BE2C (cell line): ENCODE measurements at regions not wholly inside any gene's neighbourhood (a gene's known extent, or its start where the extent isn't known, plus 50 kb on each side); places are given as distances from the start of the nearest gene placed in this dataset.
"Not testable (repeated sequence)": the region's sequence is repeated elsewhere in the genome, so short reads cannot be mapped to it uniquely, and the experiment has no call there.

Experiments
- DNase-seq: peaks from one replicate; pipeline ENCODE4 v3.0.0-alpha.2; 2020
- H3K27me3 ChIP-seq: fragments of 250-450 bp; sonication (Bioruptor Pico); 2 replicates; pipeline ENCODE4 v1.5.1; 2020; ENCODE audit warnings: mild to moderate bottlenecking
- H3K36me3 ChIP-seq: fragments of 250-450 bp; sonication (Bioruptor Pico); 2 replicates; pipeline ENCODE4 v1.5.1; 2020; ENCODE audit warnings: mild to moderate bottlenecking
- H3K4me1 ChIP-seq: fragments of 250-450 bp; sonication (Bioruptor Pico); 2 replicates; pipeline ENCODE4 v1.5.1; 2020
- H3K4me3 ChIP-seq: 2 replicates; pipeline ENCODE4 v1.5.1; 2011; ENCODE audit warnings: low read depth, low read length
- H3K9me3 ChIP-seq: fragments of 250-450 bp; sonication (Bioruptor Pico); 2 replicates; pipeline ENCODE4 v1.5.1; 2020
- TF ChIP-seq, protein P1 (sequence below): IDR thresholded peaks from 2 replicates; pipeline ENCODE4 v1.5.1; 2012; ENCODE audit warnings: mild to moderate bottlenecking, low read depth, low read length

DNA sequence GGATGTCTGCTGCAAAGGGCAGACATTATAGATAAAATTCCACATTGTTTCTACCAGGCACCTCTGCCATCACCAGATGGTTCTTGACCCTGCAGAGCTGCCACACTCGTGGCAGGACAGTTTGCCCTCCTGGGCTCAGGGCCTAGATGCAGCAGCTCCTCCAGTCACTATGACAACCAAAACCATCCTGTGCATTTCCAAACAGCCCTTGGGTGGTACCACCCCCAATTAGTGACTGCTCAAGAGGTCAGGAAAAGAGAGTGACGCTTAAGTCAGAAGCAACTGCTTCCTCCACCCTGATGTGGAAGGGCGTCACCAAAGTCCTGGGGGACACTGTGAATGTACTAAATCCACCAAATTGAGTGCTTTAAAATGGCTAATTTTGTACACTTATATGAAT is 109.2 kb downstream of the C16orf95 start:
- Histone ChIP-seq H3K4me1 (no peaks in the 10 kb centered on the region), H3K27me3 (no peaks in the 10 kb centered on the region; the same call in 1 of the 2 replicates), H3K4me3 (no peak overlapping the region), H3K36me3 (no peaks in the 10 kb centered on the region), H3K9me3 (no peaks in the 10 kb centered on the region)
- no peak for DNase-seq
- TF ChIP-seq, protein P1, sequence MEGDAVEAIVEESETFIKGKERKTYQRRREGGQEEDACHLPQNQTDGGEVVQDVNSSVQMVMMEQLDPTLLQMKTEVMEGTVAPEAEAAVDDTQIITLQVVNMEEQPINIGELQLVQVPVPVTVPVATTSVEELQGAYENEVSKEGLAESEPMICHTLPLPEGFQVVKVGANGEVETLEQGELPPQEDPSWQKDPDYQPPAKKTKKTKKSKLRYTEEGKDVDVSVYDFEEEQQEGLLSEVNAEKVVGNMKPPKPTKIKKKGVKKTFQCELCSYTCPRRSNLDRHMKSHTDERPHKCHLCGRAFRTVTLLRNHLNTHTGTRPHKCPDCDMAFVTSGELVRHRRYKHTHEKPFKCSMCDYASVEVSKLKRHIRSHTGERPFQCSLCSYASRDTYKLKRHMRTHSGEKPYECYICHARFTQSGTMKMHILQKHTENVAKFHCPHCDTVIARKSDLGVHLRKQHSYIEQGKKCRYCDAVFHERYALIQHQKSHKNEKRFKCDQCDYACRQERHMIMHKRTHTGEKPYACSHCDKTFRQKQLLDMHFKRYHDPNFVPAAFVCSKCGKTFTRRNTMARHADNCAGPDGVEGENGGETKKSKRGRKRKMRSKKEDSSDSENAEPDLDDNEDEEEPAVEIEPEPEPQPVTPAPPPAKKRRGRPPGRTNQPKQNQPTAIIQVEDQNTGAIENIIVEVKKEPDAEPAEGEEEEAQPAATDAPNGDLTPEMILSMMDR: no peak

DNA sequence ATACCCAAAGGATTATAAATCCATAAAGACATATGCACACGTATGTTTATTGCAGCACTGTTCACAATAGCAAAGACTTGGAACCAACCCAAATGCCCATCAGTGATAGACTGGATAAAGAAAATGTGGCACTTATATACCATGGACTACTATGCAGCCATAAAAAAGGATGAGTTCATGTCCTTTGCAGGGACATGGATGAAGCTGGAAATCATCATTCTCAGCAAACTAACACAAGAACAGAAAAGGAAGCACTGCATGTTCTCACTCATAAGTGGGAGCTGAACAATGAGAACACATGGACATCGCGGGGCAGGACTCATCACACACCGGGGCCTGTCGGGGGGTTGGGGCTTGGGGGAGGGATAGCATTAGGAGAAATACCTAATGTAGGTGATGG is 108.2 kb downstream of the C16orf95 start:
- not testable (repeated sequence) for DNase-seq, H3K27me3 ChIP-seq, H3K4me1 ChIP-seq, H3K9me3 ChIP-seq, H3K36me3 ChIP-seq, H3K4me3 ChIP-seq

DNA sequence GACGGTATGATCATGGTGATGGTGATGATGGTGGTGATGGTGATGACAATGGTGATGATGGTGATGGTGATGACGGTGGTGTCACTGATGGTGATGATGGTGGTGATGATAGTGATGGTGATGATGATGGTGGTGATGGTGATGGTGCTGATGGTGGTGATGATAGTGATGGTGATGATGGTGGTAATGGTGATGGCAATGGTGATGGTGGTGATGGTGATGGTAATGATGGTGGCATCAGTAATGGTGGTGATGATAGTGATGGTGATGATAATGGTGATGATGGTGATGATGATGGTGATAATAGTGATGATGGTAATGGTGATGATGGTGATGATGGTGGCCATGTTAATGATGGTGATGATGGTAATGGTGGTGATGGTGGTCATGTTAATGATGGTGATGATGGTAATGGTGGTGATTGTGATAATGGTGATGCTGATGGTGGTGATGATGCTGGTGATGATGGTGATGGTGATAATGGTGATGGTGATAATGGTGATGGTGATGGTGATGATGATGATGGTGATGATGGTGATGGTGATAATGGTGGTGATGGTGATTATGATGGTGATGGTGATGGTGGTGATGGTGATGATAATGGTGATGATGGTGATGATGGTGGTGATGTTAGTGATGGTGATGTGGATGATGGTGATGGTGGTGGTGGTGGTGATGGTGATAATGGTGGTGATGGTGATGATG is 107.2 kb downstream of the C16orf95 start:
- no peaks in the 10 kb centered on the region for H3K27me3 ChIP-seq
- H3K4me3 ChIP-seq: no peak overlapping the region
- DNase-seq: no peak
- no peaks in the 10 kb centered on the region for H3K9me3 ChIP-seq
- TF ChIP-seq, protein P1: no peak
- H3K4me1 ChIP-seq: no peaks in the 10 kb centered on the region
- H3K36me3 ChIP-seq: no peaks in the 10 kb centered on the region

DNA sequence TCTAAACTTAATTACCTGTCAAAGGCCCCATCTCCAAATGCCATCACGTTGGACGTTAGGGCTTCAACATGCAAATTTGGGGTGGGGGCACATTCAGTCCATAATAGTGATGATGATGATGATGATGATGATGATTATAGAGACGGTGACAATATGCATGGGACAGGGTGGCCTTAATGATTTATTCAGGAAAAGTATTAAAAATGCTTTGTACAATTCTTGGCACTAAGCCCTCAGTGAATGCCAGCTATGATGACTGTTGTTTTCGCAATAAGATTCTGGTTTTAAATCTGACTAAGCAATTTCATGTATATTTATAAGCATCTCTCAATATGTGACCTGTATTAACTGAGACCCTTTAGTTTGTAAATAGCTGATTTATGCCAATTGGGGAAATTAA is 106.3 kb downstream of the C16orf95 start:
- TF ChIP-seq, protein P1: no peak
- no peaks in the 10 kb centered on the region for H3K9me3 ChIP-seq
- no peak for DNase-seq
- H3K36me3 ChIP-seq: no peaks in the 10 kb centered on the region
- no peaks in the 10 kb centered on the region for H3K4me1 ChIP-seq
- no peaks in the 10 kb centered on the region for H3K27me3 ChIP-seq
- H3K4me3 ChIP-seq: no peak overlapping the region

DNA sequence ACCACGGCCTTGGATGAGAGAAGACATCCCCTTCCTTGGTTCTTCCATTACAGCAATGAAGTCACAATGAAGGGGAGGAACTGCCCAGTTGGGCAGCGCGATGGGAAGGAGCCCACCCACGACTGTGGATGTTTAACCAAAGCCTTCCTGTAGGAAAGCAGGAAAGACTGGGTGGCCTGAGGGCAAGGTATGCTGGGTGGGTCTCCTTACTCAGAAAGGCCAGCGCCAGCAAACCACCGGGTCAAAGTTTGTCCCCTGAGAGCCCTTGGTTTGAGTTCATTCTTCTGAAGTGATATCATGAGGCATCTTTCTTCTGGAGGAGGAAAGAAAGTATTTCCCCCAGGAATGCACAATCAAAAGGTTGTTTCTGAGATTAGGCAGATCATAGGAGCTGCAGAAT is 105.2 kb downstream of the C16orf95 start:
- H3K4me3 ChIP-seq: no peak overlapping the region
- TF ChIP-seq, protein P1: no peak
- H3K36me3 ChIP-seq: no peaks in the 10 kb centered on the region
- H3K4me1 ChIP-seq: no peaks in the 10 kb centered on the region
- no peaks in the 10 kb centered on the region for H3K9me3 ChIP-seq
- no peak for DNase-seq
- no peaks in the 10 kb centered on the region for H3K27me3 ChIP-seq

DNA sequence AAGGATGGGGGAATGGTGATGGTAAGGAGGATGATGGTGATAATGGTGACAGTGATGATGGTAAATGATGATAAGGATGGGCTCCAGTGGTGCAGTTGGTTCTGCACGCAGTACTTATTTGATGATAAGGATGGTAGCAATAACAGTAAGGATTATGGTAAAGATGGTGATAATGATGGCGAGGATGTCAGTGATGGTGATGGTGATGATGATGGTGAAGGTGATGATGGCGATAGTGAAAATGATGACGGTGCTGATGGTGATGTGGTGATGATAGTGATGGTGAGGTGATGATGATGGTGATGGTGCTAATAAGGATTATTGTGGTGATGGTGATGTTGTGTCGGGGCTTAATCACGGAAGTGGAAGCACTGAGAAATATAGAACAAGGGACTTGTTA is 103.7 kb downstream of the C16orf95 start:
- no peaks in the 10 kb centered on the region for H3K36me3 ChIP-seq
- no peaks in the 10 kb centered on the region for H3K9me3 ChIP-seq
- no peaks in the 10 kb centered on the region for H3K4me1 ChIP-seq
- TF ChIP-seq, protein P1: no peak
- no peaks in the 10 kb centered on the region for H3K27me3 ChIP-seq
- H3K4me3 ChIP-seq: no peak overlapping the region
- DNase-seq: no peak
